A549 (cell line): ENCODE measurements at regions not wholly inside any gene's neighbourhood (a gene's known extent, or its start where the extent isn't known, plus 50 kb on each side); places are given as distances from the start of the nearest gene placed in this dataset.

Experiments used
- ATOH8 ChIP-seq: fragments of 250-450 bp; sonication (Bioruptor Pico); IDR thresholded peaks from 2 replicates; pipeline ENCODE4 v1.5.0; 2020; ENCODE audit warnings: low read depth, mild to moderate bottlenecking, moderate library complexity
- BHLHE40 ChIP-seq: IDR thresholded peaks from 2 replicates; pipeline ENCODE4 v1.6.1; 2012; ENCODE audit warnings: low read depth, low read length, inconsistent platforms
- CTCF ChIP-seq: fragments of >200 bp; sonication (Bioruptor Twin); formaldehyde crosslinking; IDR thresholded peaks from 3 replicates; pipeline ENCODE4 v1.5.1; 2016
- ELK1 ChIP-seq: fragments of 150-350 bp; IDR thresholded peaks from 2 replicates; pipeline ENCODE4 v1.6.1; 2014; ENCODE audit warnings: low read depth, mild to moderate bottlenecking, low read length
- MAZ ChIP-seq: fragments of 150-350 bp; IDR thresholded peaks from 2 replicates; pipeline ENCODE4 v1.6.1; 2014; ENCODE audit warnings: antibody characterized with exemption, low read depth, low read length, borderline replicate concordance
- POLR2A ChIP-seq: IDR thresholded peaks from 2 replicates; pipeline ENCODE4 v1.6.1; 2012; ENCODE audit warnings: mild to moderate bottlenecking, low read length

- TF ChIP-seq CTCF: no peak
- TF ChIP-seq POLR2A: no peak
- TF ChIP-seq MAZ: no peak
- no peak for TF ChIP-seq ELK1
- TF ChIP-seq BHLHE40: no peak
- no peak for TF ChIP-seq ATOH8 (CRISPR knock-in tag)
Measured at GRCh38 chr3:34869696-34870095, 769.6 kb upstream of the ARPP21 start.
